CD4-positive, alpha-beta T cell (primary cell): ENCODE measurements at regions not wholly inside any gene's neighbourhood (a gene's known extent, or its start where the extent isn't known, plus 50 kb on each side); places are given as distances from the start of the nearest gene placed in this dataset.

Source experiments
- ATAC-seq: fragments of 200-7000 bp; cut with Tn5 transposase; one replicate; pipeline ENCODE4 v1.10.0; 2022; ENCODE audit warnings: mild to moderate bottlenecking; ENCODE audit not compliant: poor library complexity
- CTCF ChIA-PET: fragments of 350-600 bp; sonication (Branson Sonifier 250); formaldehyde crosslinking; loops from one replicate; lab custom pipeline; 2021; ENCODE audit warnings: antibody characterized with exemption, inconsistent platforms; lab: Charles Lee
- POLR2A ChIA-PET: fragments of 350-600 bp; sonication (Branson Sonifier 250); formaldehyde crosslinking; loops from one replicate; lab custom pipeline; 2021; ENCODE audit warnings: antibody characterized with exemption, inconsistent platforms; lab: Charles Lee
- DNase-seq, 14 experiments: peaks; one replicate each; pipeline ENCODE4 v3.0.0-alpha.2; 2013 to 2020; ENCODE audit warnings: mixed read lengths in 2 of 14
- H3K27ac ChIP-seq, 2 donors: one replicate each; pipeline versions ENCODE4 v1.5.1 to v1.7.0; 2013; ENCODE audit warnings: low read length in 2 of 2, low read depth in 1 of 2, mild to moderate bottlenecking in 1 of 2
- H3K27me3 ChIP-seq, 2 experiments: 1 replicate in 1 of 2; 2 replicates in 1 of 2; pipeline versions ENCODE4 v1.6.1 to v1.7.0; 2013; ENCODE audit warnings: low read length in 2 of 2, control low read depth in 1 of 2, mild to moderate bottlenecking in 1 of 2, moderate library complexity in 1 of 2; ENCODE audit not compliant: insufficient read depth in 2 of 2, control insufficient read depth in 1 of 2
- H3K36me3 ChIP-seq: one replicate; pipeline ENCODE4 v1.6.1; 2013; ENCODE audit warnings: low read length, control low read depth; ENCODE audit not compliant: insufficient read depth
- H3K4me1 ChIP-seq: one replicate; pipeline ENCODE4 v1.6.1; 2013; ENCODE audit warnings: low read length, control low read depth; ENCODE audit not compliant: insufficient read depth
- H3K4me3 ChIP-seq: one replicate; pipeline ENCODE4 v1.5.1; 2013; ENCODE audit warnings: mild to moderate bottlenecking, low read length, moderate library complexity
- H3K9me3 ChIP-seq, 2 experiments: 1 replicate in 1 of 2; 2 replicates in 1 of 2; pipeline versions ENCODE4 v1.6.1 to v1.7.0; 2013; ENCODE audit warnings: low read length in 2 of 2, mild to moderate bottlenecking in 2 of 2, control low read depth in 1 of 2, moderate library complexity in 1 of 2; ENCODE audit not compliant: control insufficient read depth in 1 of 2, insufficient read depth in 1 of 2
- H3K27ac Mint-ChIP-seq: one replicate; pipeline ENCODE4 v1.8.0; 2020; ENCODE audit warnings: mixed read lengths
- H3K27me3 Mint-ChIP-seq: one replicate; pipeline ENCODE4 v1.8.0; 2021; ENCODE audit warnings: mixed read lengths
- H3K36me3 Mint-ChIP-seq: one replicate; pipeline ENCODE4 v1.8.0; 2021; ENCODE audit warnings: low read depth, mixed read lengths
- H3K4me1 Mint-ChIP-seq: one replicate; pipeline ENCODE4 v1.8.0; 2021; ENCODE audit warnings: low read depth, mixed read lengths
- H3K4me3 Mint-ChIP-seq: one replicate; pipeline ENCODE4 v1.8.0; 2020; ENCODE audit warnings: mild to moderate bottlenecking, mixed read lengths
- H3K9me3 Mint-ChIP-seq: one replicate; pipeline ENCODE4 v1.8.0; 2020; ENCODE audit warnings: mixed read lengths
- intact Hi-C, 2 experiments: fragments of 100-400 bp; cut with DNase I in 1 of 2; cut with micrococcal nuclease in 1 of 2; formaldehyde crosslinking; loops; one replicate each; pipeline versions ENCODE4 v1.15.1 to v1.9.0; 2023 to 2025; cut with DNase I, micrococcal nuclease
- TF ChIP-seq, protein P1 (sequence below): fragments of 200-600 bp; IDR thresholded peaks from one replicate; pipeline ENCODE4 v1.8.0; 2022; ENCODE audit warnings: antibody characterized with exemption, mild to moderate bottlenecking

DNA sequence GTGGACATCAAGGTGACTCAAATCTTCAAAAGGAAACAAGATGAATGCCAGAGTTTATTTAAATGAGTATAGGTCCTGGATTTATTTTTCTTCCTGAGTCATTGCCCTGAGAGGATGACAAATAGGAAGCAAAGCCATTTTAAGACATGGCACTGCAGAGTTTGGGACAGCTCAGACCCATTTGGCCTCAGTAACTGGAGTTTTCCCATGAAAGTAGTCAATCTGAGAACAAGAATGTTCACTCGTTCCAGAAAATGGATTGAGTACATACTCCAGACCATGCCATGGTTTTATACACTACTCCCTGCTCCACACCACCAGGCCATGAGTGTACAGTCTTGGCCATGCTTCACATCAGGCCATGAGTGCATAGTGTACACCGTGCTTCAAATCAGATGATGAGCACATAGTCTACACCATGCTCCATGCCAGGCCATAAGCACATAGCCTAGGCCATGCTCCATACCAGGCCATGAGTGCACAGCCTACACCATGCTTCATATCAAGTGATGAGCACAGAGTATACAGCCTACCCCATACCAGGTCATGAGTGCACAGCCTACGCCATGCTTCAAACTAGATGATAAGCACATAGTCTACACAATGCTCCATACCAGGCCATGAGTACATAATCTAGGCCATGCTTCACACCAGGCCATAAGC is 202.4 kb downstream of the FBXO15 start:
- CTCF ChIA-PET = no interaction called here
- no peaks in the 10 kb centered on the region for H3K4me1 Mint-ChIP-seq
- TF ChIP-seq, protein P1, sequence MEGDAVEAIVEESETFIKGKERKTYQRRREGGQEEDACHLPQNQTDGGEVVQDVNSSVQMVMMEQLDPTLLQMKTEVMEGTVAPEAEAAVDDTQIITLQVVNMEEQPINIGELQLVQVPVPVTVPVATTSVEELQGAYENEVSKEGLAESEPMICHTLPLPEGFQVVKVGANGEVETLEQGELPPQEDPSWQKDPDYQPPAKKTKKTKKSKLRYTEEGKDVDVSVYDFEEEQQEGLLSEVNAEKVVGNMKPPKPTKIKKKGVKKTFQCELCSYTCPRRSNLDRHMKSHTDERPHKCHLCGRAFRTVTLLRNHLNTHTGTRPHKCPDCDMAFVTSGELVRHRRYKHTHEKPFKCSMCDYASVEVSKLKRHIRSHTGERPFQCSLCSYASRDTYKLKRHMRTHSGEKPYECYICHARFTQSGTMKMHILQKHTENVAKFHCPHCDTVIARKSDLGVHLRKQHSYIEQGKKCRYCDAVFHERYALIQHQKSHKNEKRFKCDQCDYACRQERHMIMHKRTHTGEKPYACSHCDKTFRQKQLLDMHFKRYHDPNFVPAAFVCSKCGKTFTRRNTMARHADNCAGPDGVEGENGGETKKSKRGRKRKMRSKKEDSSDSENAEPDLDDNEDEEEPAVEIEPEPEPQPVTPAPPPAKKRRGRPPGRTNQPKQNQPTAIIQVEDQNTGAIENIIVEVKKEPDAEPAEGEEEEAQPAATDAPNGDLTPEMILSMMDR = no peak

DNA sequence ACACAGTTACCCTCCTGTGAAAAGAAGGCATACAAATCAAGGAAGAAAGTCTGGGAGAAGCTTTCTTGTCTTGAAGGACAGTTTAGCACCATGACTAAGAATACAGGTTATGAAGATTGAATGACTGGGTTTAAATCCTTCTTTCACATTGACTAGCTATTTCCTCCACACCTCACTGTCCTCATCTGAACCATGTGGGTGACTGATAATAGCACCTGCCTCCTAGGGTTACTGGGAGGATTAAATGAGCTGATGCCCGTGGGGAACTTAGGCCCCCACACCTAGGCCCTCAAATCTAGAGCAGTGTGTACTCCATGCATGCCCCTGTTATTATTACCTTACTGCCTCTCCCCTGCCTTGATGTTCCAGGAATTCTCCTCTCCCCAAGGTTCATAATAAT is 202.9 kb downstream of the FBXO15 start:
- POLR2A ChIA-PET = no interaction called here
- CTCF ChIA-PET = no interaction called here
- Mint-ChIP-seq H3K36me3 (no peaks in the 10 kb centered on the region), H3K4me3 (no peak overlapping the region), H3K27ac (no peak overlapping the region), H3K27me3 (peaks cover 2% of the 10 kb centered on the region), H3K9me3 (no peaks in the 10 kb centered on the region), H3K4me1 (no peaks in the 10 kb centered on the region)
- TF ChIP-seq, protein P1 = no peak
- no peaks in the 10 kb centered on the region for H3K9me3 ChIP-seq
- DNase-seq (no peak), ATAC-seq (no peak)
- no peak overlapping the region for H3K27ac ChIP-seq
- no peak overlapping the region for H3K4me3 ChIP-seq
- intact Hi-C loops = no loop called here
- no peaks in the 10 kb centered on the region for H3K36me3 ChIP-seq
- H3K27me3 ChIP-seq = no peaks in the 10 kb centered on the region
- no peaks in the 10 kb centered on the region for H3K4me1 ChIP-seq

More for the DNA sequence above, 202.4 kb downstream of the FBXO15 start:
- DNase-seq (no peak), ATAC-seq (no peak)
- no peaks in the 10 kb centered on the region for H3K36me3 Mint-ChIP-seq
- no peaks in the 10 kb centered on the region for H3K27me3 ChIP-seq
- no peak overlapping the region for H3K4me3 Mint-ChIP-seq
- H3K9me3 ChIP-seq = no peaks in the 10 kb centered on the region
- no peak overlapping the region for H3K27ac Mint-ChIP-seq
- H3K36me3 ChIP-seq = no peaks in the 10 kb centered on the region
- H3K27me3 Mint-ChIP-seq = no peaks in the 10 kb centered on the region
- H3K4me3 ChIP-seq = no peak overlapping the region
- H3K27ac ChIP-seq = no peak overlapping the region
- no peaks in the 10 kb centered on the region for H3K9me3 Mint-ChIP-seq
- no peaks in the 10 kb centered on the region for H3K4me1 ChIP-seq
- intact Hi-C loops = no loop called here
- POLR2A ChIA-PET = no interaction called here

DNA sequence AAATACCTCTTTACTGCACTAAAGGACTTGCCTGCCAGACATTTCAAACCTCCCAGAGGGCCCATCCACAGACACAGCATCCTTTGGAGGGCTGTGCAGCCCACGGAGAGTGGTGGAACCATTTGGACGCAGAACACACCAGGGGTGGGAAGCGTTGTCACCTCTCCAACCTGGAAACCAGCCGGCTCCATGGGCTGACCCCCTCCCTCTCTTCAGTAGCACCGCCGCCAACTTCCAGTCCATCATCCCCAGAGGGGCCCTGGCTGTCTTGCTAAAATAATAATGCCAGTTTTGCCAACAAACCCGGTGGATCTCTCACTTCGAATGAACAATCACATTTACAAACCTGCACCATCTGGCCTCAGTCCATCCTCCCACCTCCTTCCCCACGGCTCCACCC is 203.9 kb downstream of the FBXO15 start:
- no peaks in the 10 kb centered on the region for H3K36me3 Mint-ChIP-seq
- TF ChIP-seq, protein P1 = no peak
- no peak overlapping the region for H3K4me3 ChIP-seq
- H3K4me3 Mint-ChIP-seq = no peak overlapping the region
- no peak overlapping the region for H3K27ac ChIP-seq
- no peaks in the 10 kb centered on the region for H3K9me3 Mint-ChIP-seq
- no peaks in the 10 kb centered on the region for H3K27me3 ChIP-seq
- peaks cover 8% of the 10 kb centered on the region for H3K27me3 Mint-ChIP-seq
- no peaks in the 10 kb centered on the region for H3K9me3 ChIP-seq
- DNase-seq (no peak), ATAC-seq (no peak)
- intact Hi-C loops = no loop called here
- no peaks in the 10 kb centered on the region for H3K36me3 ChIP-seq
- no peak overlapping the region for H3K27ac Mint-ChIP-seq
- ChIA-PET CTCF (no interaction called here), POLR2A (no interaction called here)
- H3K4me1 Mint-ChIP-seq = no peaks in the 10 kb centered on the region
- H3K4me1 ChIP-seq = no peaks in the 10 kb centered on the region
